SK-N-SH (cell line): ENCODE measurements at regions not wholly inside any gene's neighbourhood (a gene's known extent, or its start where the extent isn't known, plus 50 kb on each side); places are given as distances from the start of the nearest gene placed in this dataset.

Experiments
- CTCF ChIA-PET: fragments of 300-600, 350-600 bp; formaldehyde crosslinking; extraction: SDS; loops from one replicate; lab custom pipeline; 2021; lab: Yijun Ruan, JAX
- POLR2A ChIA-PET: fragments of 350-600 bp; sonication (Branson Sonifier 250); formaldehyde crosslinking; extraction: SDS; loops from one replicate; lab custom pipeline; 2020; ENCODE audit warnings: antibody characterized with exemption, inconsistent platforms; lab: Yijun Ruan, JAX
- DNase-seq: peaks from one replicate; pipeline ENCODE4 v3.0.0; 2012
- H2AFZ ChIP-seq: fragments of 200-600 bp; sonication (generic); 2 replicates; pipeline ENCODE4 v1.8.1; 2016; ENCODE audit warnings: antibody characterized with exemption, mild to moderate bottlenecking, low read depth
- H3F3A ChIP-seq: fragments of 200-600 bp; sonication (generic); replicated peaks from 2 replicates; pipeline ENCODE3; 2016; ENCODE audit warnings: antibody characterized with exemption, mild to moderate bottlenecking; ENCODE audit not compliant: insufficient read depth
- H3K27ac ChIP-seq, 2 experiments: fragments of 200-500 bp in 1 of 2; fragments of 200-600 bp in 1 of 2; sonication (Bioruptor generic) in 1 of 2; sonication (generic), shearing (Covaris generic) in 1 of 2; 2 replicates each; pipeline versions ENCODE4 v1.5.1 to v1.6.1; 2014 to 2016; ENCODE audit warnings: low read depth in 2 of 2, inconsistent platforms in 1 of 2, low read length in 1 of 2, mild to moderate bottlenecking in 1 of 2, mixed read lengths in 1 of 2
- H3K27me3 ChIP-seq: fragments of 200-600 bp; sonication (generic), shearing (Covaris generic); 2 replicates; pipeline ENCODE4 v1.6.1; 2016; ENCODE audit warnings: mixed run types; ENCODE audit not compliant: insufficient read depth
- H3K36me3 ChIP-seq, 2 experiments: fragments of 200-500 bp in 1 of 2; fragments of 200-600 bp in 1 of 2; sonication (Bioruptor generic) in 1 of 2; sonication (generic) in 1 of 2; replicated peaks in 1 of 2; 2 replicates each; pipeline versions ENCODE3 to v1.5.1; 2014 to 2016; ENCODE audit warnings: low read length in 1 of 2, mild to moderate bottlenecking in 1 of 2; ENCODE audit not compliant: insufficient read depth in 2 of 2, control insufficient read depth in 1 of 2
- H3K4me1 ChIP-seq, 2 experiments: fragments of 200-500 bp in 1 of 2; fragments of 200-600 bp in 1 of 2; sonication (Bioruptor generic) in 1 of 2; sonication (generic), shearing (Covaris generic) in 1 of 2; 2 replicates each; pipeline versions ENCODE4 v1.5.1 to v1.6.1; 2014 to 2016; ENCODE audit warnings: low read depth in 1 of 2, low read length in 1 of 2, mixed run types in 1 of 2; ENCODE audit not compliant: insufficient read depth in 2 of 2, control insufficient read depth in 1 of 2
- H3K4me2 ChIP-seq: fragments of 200-600 bp; sonication (generic), shearing (Covaris generic); 2 replicates; pipeline ENCODE4 v1.6.1; 2017; ENCODE audit warnings: mixed run types
- H3K4me3 ChIP-seq, 2 experiments: fragments of 200-500 bp in 1 of 2; fragments of 200-600 bp in 1 of 2; sonication (Bioruptor generic) in 1 of 2; sonication (generic), shearing (Covaris generic) in 1 of 2; 2 replicates each; pipeline versions ENCODE4 v1.5.1 to v1.8.1; 2014 to 2016; ENCODE audit warnings: low read depth in 2 of 2, inconsistent platforms in 1 of 2, low read length in 1 of 2, mild to moderate bottlenecking in 1 of 2, mixed read lengths in 1 of 2, moderate library complexity in 1 of 2
- H3K79me2 ChIP-seq: fragments of 200-600 bp; sonication (generic); 2 replicates; pipeline ENCODE4 v1.8.1; 2017; ENCODE audit warnings: mild to moderate bottlenecking; ENCODE audit not compliant: insufficient read depth
- H3K9ac ChIP-seq: fragments of 200-600 bp; sonication (generic); 2 replicates; pipeline ENCODE4 v1.6.1; 2017; ENCODE audit warnings: mixed run types
- H3K9me2 ChIP-seq: fragments of 200-600 bp; sonication (generic); 2 replicates; pipeline ENCODE4 v1.6.1; 2017; ENCODE audit warnings: mixed run types
- H3K9me3 ChIP-seq: fragments of 200-600 bp; sonication (generic); 2 replicates; pipeline ENCODE4 v1.6.1; 2017; ENCODE audit warnings: mixed run types, mild to moderate bottlenecking, moderate library complexity
- H4K20me1 ChIP-seq: fragments of 200-600 bp; sonication (generic); 2 replicates; pipeline ENCODE4 v1.6.1; 2017; ENCODE audit warnings: mild to moderate bottlenecking, mixed run types; ENCODE audit not compliant: insufficient read depth
- ELF1 ChIP-seq: IDR thresholded peaks from 2 replicates; pipeline ENCODE4 v1.4.0; 2012
- FOXJ3 ChIP-seq: sonication (generic); formaldehyde crosslinking; IDR thresholded peaks from 2 replicates; pipeline ENCODE4 v1.5.1; 2020; ENCODE audit warnings: mild to moderate bottlenecking, missing genetic modification reagents
- GATA2 ChIP-seq: sonication (generic); formaldehyde crosslinking; IDR thresholded peaks from 2 replicates; pipeline ENCODE4 v1.5.0; 2020; ENCODE audit warnings: mild to moderate bottlenecking, missing genetic modification reagents
- IRF3 ChIP-seq: fragments of 150-350 bp; IDR thresholded peaks from 2 replicates; pipeline ENCODE4 v1.6.1; 2016; ENCODE audit warnings: mild to moderate bottlenecking, low read depth, low read length
- JUND ChIP-seq: IDR thresholded peaks from 2 replicates; pipeline ENCODE4 v1.4.0; 2012
- MEF2A ChIP-seq: IDR thresholded peaks from 2 replicates; pipeline ENCODE4 v1.4.0; 2012; ENCODE audit warnings: low read depth, borderline replicate concordance
- MXI1 ChIP-seq: IDR thresholded peaks from 2 replicates; pipeline ENCODE4 v1.6.1; 2012; ENCODE audit warnings: mild to moderate bottlenecking, low read depth, low read length, improper control_type of control experiment
- REST ChIP-seq: IDR thresholded peaks from 2 replicates; pipeline ENCODE4 v1.6.1; 2012; ENCODE audit warnings: mild to moderate bottlenecking, low read depth, low read length, moderate library complexity
- RXRA ChIP-seq: IDR thresholded peaks from 2 replicates; pipeline ENCODE4 v1.4.0; 2012; ENCODE audit warnings: low read depth, mild to moderate bottlenecking, borderline replicate concordance
- SMC3 ChIP-seq: IDR thresholded peaks from 2 replicates; pipeline ENCODE4 v1.6.1; 2012; ENCODE audit warnings: low read depth, low read length, improper control_type of control experiment
- TCF12 ChIP-seq: IDR thresholded peaks from 2 replicates; pipeline ENCODE4 v1.4.0; 2012
- TEAD4 ChIP-seq: IDR thresholded peaks from 2 replicates; pipeline ENCODE4 v1.4.0; 2012; ENCODE audit warnings: mild to moderate bottlenecking, borderline replicate concordance; ENCODE audit not compliant: insufficient read depth
- WGBS: methylation state at CpG from one replicate; pipeline ENCODE4 v1.1.6; 2017; ENCODE audit warnings: low lambda C conversion rate; 5-methylcytosine and 5-hydroxymethylcytosine counted together
- TF ChIP-seq, protein P1 (sequence below): fragments of 200-600 bp; sonication (generic); IDR thresholded peaks from 2 replicates; pipeline ENCODE4 v1.6.1; 2017; ENCODE audit warnings: antibody characterized with exemption, mild to moderate bottlenecking, moderate library complexity
- TF ChIP-seq, protein P2 (sequence below): IDR thresholded peaks from 2 replicates; pipeline ENCODE4; 2012
- TF ChIP-seq, protein P3 (sequence below): fragments of 150-350 bp; IDR thresholded peaks from 2 replicates; pipeline ENCODE4 v1.6.1; 2017; ENCODE audit warnings: antibody characterized with exemption, low read length, low read depth, borderline replicate concordance

DNA sequence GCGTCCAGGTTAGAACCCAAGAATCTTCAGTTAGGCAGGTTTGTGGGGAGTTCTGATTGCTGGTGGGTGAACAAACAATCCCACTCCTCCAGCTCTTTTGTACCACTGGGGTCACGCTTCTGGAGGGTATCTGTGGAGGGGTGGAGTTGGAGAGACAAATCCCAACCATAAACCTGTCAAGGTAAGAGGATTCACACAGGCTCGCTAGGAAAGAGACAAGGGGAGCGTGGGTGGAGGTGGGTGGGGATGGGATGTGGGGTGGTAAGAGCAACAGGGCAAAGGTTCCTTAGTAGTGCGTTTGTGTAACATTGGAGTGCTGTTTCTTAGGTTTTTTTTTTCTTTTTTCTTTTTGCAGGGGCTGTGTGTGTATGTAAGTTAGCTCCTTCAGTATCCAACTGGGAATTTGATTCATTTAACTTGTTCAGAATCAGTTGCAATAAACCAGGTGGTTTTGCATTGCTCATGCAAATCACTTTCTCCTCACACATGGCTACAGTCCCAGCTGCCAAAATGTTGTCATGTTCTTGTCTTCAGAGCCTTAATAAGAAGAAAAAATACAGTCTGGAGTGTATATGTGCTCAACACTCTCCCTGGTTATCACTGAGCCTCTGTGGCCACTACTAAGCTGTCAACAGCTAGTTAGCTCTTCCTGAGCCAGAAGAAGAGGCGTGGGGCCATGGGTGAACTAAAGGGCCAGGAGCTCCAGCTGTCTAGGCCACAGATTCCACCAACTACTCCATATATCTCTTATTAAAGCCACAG is 164.0 kb upstream of the RAD23B start:
- Histone ChIP-seq H4K20me1 (no peaks in the 10 kb centered on the region), H3K36me3 (no peaks in the 10 kb centered on the region), H3K9me2 (no peaks in the 10 kb centered on the region), H3K9ac (no peak overlapping the region), H3K27me3 (no peaks in the 10 kb centered on the region), H3K4me1 (no peaks in the 10 kb centered on the region; a peak in 1 of 4 replicates), H3K79me2 (no peaks in the 10 kb centered on the region), H2AFZ (no peak overlapping the region), H3K9me3 (no peaks in the 10 kb centered on the region), H3F3A (no peaks in the 10 kb centered on the region), H3K27ac (no peak overlapping the region), H3K4me2 (no peak overlapping the region), H3K4me3 (no peak overlapping the region)
- CTCF ChIA-PET, result no interaction called here
- 30% methylated on average over 6 of the region's 6 CpGs for WGBS
- POLR2A ChIA-PET, result no interaction called here
- TF ChIP-seq GATA2 (CRISPR knock-in tag) (no peak), JUND (no peak), FOXJ3 (CRISPR knock-in tag) (no peak), SMC3 (no peak), TCF12 (no peak), MEF2A (no peak), REST (no peak), IRF3 (no peak), ELF1 (no peak), RXRA (no peak), MXI1 (no peak), TEAD4 (no peak)
- TF ChIP-seq, protein P1, sequence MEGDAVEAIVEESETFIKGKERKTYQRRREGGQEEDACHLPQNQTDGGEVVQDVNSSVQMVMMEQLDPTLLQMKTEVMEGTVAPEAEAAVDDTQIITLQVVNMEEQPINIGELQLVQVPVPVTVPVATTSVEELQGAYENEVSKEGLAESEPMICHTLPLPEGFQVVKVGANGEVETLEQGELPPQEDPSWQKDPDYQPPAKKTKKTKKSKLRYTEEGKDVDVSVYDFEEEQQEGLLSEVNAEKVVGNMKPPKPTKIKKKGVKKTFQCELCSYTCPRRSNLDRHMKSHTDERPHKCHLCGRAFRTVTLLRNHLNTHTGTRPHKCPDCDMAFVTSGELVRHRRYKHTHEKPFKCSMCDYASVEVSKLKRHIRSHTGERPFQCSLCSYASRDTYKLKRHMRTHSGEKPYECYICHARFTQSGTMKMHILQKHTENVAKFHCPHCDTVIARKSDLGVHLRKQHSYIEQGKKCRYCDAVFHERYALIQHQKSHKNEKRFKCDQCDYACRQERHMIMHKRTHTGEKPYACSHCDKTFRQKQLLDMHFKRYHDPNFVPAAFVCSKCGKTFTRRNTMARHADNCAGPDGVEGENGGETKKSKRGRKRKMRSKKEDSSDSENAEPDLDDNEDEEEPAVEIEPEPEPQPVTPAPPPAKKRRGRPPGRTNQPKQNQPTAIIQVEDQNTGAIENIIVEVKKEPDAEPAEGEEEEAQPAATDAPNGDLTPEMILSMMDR, result no peak
- TF ChIP-seq, protein P2, sequence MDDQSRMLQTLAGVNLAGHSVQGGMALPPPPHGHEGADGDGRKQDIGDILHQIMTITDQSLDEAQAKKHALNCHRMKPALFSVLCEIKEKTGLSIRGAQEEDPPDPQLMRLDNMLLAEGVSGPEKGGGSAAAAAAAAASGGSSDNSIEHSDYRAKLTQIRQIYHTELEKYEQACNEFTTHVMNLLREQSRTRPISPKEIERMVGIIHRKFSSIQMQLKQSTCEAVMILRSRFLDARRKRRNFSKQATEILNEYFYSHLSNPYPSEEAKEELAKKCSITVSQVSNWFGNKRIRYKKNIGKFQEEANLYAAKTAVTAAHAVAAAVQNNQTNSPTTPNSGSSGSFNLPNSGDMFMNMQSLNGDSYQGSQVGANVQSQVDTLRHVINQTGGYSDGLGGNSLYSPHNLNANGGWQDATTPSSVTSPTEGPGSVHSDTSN, result no peak
- TF ChIP-seq, protein P3, sequence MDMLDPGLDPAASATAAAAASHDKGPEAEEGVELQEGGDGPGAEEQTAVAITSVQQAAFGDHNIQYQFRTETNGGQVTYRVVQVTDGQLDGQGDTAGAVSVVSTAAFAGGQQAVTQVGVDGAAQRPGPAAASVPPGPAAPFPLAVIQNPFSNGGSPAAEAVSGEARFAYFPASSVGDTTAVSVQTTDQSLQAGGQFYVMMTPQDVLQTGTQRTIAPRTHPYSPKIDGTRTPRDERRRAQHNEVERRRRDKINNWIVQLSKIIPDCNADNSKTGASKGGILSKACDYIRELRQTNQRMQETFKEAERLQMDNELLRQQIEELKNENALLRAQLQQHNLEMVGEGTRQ, result no peak
- no peak for DNase-seq
